SK-N-SH (cell line): ENCODE measurements at regions not wholly inside any gene's neighbourhood (a gene's known extent, or its start where the extent isn't known, plus 50 kb on each side); places are given as distances from the start of the nearest gene placed in this dataset.

Experiments used
- CTCF ChIP-seq: fragments of 200-600 bp; sonication (generic); IDR thresholded peaks from 2 replicates; pipeline ENCODE4 v1.6.1; 2017; ENCODE audit warnings: antibody characterized with exemption, mild to moderate bottlenecking, moderate library complexity
- EP300 ChIP-seq, 2 experiments: IDR thresholded peaks; 2 replicates each; pipeline versions ENCODE4 v1.4.0 to v1.6.1; 2012; ENCODE audit warnings: borderline replicate concordance in 1 of 2, low read depth in 1 of 2, low read length in 1 of 2
- PBX3 ChIP-seq: IDR thresholded peaks from 2 replicates; pipeline ENCODE4; 2012
- SMC3 ChIP-seq: IDR thresholded peaks from 2 replicates; pipeline ENCODE4 v1.6.1; 2012; ENCODE audit warnings: low read depth, low read length, improper control_type of control experiment
- TAF1 ChIP-seq: IDR thresholded peaks from 2 replicates; pipeline ENCODE4 v1.6.1; 2012; ENCODE audit warnings: low read depth, mild to moderate bottlenecking, low read length, moderate library complexity, borderline replicate concordance
- ZBTB33 ChIP-seq: IDR thresholded peaks from 2 replicates; pipeline ENCODE4 v1.4.0; 2012; ENCODE audit warnings: low read depth, borderline replicate concordance

- TF ChIP-seq SMC3 = no peak
- no peak for TF ChIP-seq CTCF
- TF ChIP-seq PBX3 = no peak
- TF ChIP-seq TAF1 = no peak
- TF ChIP-seq ZBTB33 = no peak
- TF ChIP-seq EP300 (IDR thresholded peaks at IDR 0.05; ENCODE audit: borderline replicate concordance in 1 of 2, low read depth in 1 of 2, low read length in 1 of 2) = no peak
These were observed 64.8 kb upstream of the LMCD1 start for GRCh38 chr3:8436661-8437287.
